Fibroblast of the aortic adventitia (primary cell): ENCODE measurements at regions not wholly inside any gene's neighbourhood (a gene's known extent, or its start where the extent isn't known, plus 50 kb on each side); places are given as distances from the start of the nearest gene placed in this dataset.

Experiments
- DNase-seq: peaks from one replicate; pipeline ENCODE4 v3.0.0-alpha.2; 2010; ENCODE audit warnings: low read depth
- H3K4me3 ChIP-seq: 2 replicates; pipeline ENCODE4 v1.5.1; 2011; ENCODE audit warnings: low read depth, mild to moderate bottlenecking, control low read depth, low read length, moderate library complexity
- CTCF ChIP-seq: IDR thresholded peaks from 2 replicates; pipeline ENCODE4 v1.5.1; 2011; ENCODE audit warnings: mild to moderate bottlenecking, low read length, control low read depth, inconsistent platforms; ENCODE audit not compliant: insufficient read depth

- no peak for DNase-seq
- no peak overlapping the region for H3K4me3 ChIP-seq
- TF ChIP-seq CTCF, result no peak
These were observed 393.5 kb upstream of the SOX9 start for GRCh38 chr17:71727292-71727691.

- H3K4me3 ChIP-seq, result no peak overlapping the region
- no peak for DNase-seq
- no peak for TF ChIP-seq CTCF
These were observed 393.1 kb upstream of the SOX9 start for GRCh38 chr17:71727723-71728122.

- no peak for TF ChIP-seq CTCF
- DNase-seq, result no peak
- no peak overlapping the region for H3K4me3 ChIP-seq
These were observed 389.9 kb upstream of the SOX9 start for GRCh38 chr17:71730871-71731270.

- DNase-seq, result no peak
- H3K4me3 ChIP-seq, result no peak overlapping the region
- no peak for TF ChIP-seq CTCF
These were observed 384.9 kb upstream of the SOX9 start for GRCh38 chr17:71735893-71736292.

GRCh38 chr17:71740866-71741265 is 380.0 kb upstream of the SOX9 start:
- H3K4me3 ChIP-seq, result no peak overlapping the region
- TF ChIP-seq CTCF, result no peak
- DNase-seq, result no peak

- TF ChIP-seq CTCF, result no peak
- DNase-seq, result no peak
- H3K4me3 ChIP-seq, result no peak overlapping the region
These were observed 379.0 kb upstream of the SOX9 start for GRCh38 chr17:71741836-71742235.

- no peak for DNase-seq
- H3K4me3 ChIP-seq, result no peak overlapping the region
- no peak for TF ChIP-seq CTCF
These were observed 371.9 kb upstream of the SOX9 start for GRCh38 chr17:71748872-71749271.
